Hematopoietic multipotent progenitor cell treated with erythropoietin and hydrocortisone succinate and interleukin-3 and kit ligand, for 4 days (in vitro differentiated cells): ENCODE measurements at regions not wholly inside any gene's neighbourhood (a gene's known extent, or its start where the extent isn't known, plus 50 kb on each side); places are given as distances from the start of the nearest gene placed in this dataset.

Experiments used
- DNase-seq: peaks from one replicate; pipeline ENCODE4 v3.0.0-alpha.2; 2015

- no peak for DNase-seq
Observed at GRCh38 chr1:2866422-2867086, 65.1 kb upstream of the TTC34 start.

GRCh38 chr1:2867087-2867425 lies 65.6 kb upstream of the TTC34 start:
- no peak for DNase-seq

- no peak for DNase-seq
Observed at GRCh38 chr1:2867861-2868260, 66.4 kb upstream of the TTC34 start.

- DNase-seq, result peak; percentile 44
Observed at GRCh38 chr1:2868571-2869195, 67.2 kb upstream of the TTC34 start.

- no peak for DNase-seq
Observed at GRCh38 chr1:2871246-2871815, 69.8 kb upstream of the TTC34 start.

GRCh38 chr1:2874207-2874606 lies 72.7 kb upstream of the TTC34 start:
- DNase-seq, result no peak

GRCh38 chr1:2874607-2875480 lies 73.4 kb upstream of the TTC34 start:
- no peak for DNase-seq

GRCh38 chr1:2875707-2876561 lies 74.4 kb upstream of the TTC34 start:
- no peak for DNase-seq

GRCh38 chr1:2876846-2877245 lies 75.4 kb upstream of the TTC34 start:
- DNase-seq, result no peak

- no peak for DNase-seq
Observed at GRCh38 chr1:2877391-2877790, 75.9 kb upstream of the TTC34 start.

- no peak for DNase-seq
Observed at GRCh38 chr1:2878591-2878990, 77.1 kb upstream of the TTC34 start.

- no peak for DNase-seq
Observed at GRCh38 chr1:2879026-2879425, 77.5 kb upstream of the TTC34 start.

- no peak for DNase-seq
Observed at GRCh38 chr1:2879591-2879990, 78.1 kb upstream of the TTC34 start.

GRCh38 chr1:2880086-2880485 lies 78.6 kb upstream of the TTC34 start:
- DNase-seq, result no peak

- DNase-seq, result no peak
Observed at GRCh38 chr1:2880812-2881295, 79.4 kb upstream of the TTC34 start.

GRCh38 chr1:2881556-2881955 lies 80.1 kb upstream of the TTC34 start:
- no peak for DNase-seq

- DNase-seq, result no peak
Observed at GRCh38 chr1:2882966-2883696, 81.6 kb upstream of the TTC34 start.

GRCh38 chr1:2885001-2885400 lies 83.5 kb upstream of the TTC34 start:
- DNase-seq, result no peak

GRCh38 chr1:2886631-2887030 lies 85.1 kb upstream of the TTC34 start:
- DNase-seq, result no peak

- peak; percentile 76 for DNase-seq
Observed at GRCh38 chr1:2887941-2888855, 86.7 kb upstream of the TTC34 start.
